NCI-H2029 treated with DMSO at 0.1 percent for 48 hours (cell line): ENCODE measurements at regions not wholly inside any gene's neighbourhood (a gene's known extent, or its start where the extent isn't known, plus 50 kb on each side); places are given as distances from the start of the nearest gene placed in this dataset.

Source experiments
- DNase-seq: peaks from one replicate; lab custom pipeline; 2025; lab: John Stamatoyannopoulos, UW

GRCh38 chr1:40914927-40915569, 52.9 kb upstream of the CITED4 start:
- no peak for DNase-seq

GRCh38 chr1:40915581-40915980, 53.4 kb upstream of the CITED4 start:
- peak; percentile 73 for DNase-seq

GRCh38 chr1:40917995-40918711, 56.0 kb upstream of the CITED4 start:
- no peak for DNase-seq

- peak; percentile 95 for DNase-seq
Measured at GRCh38 chr1:40919475-40920011, 57.4 kb upstream of the CITED4 start.

GRCh38 chr1:40921522-40921921, 58.0 kb upstream of the CTPS1 start:
- DNase-seq: no peak

GRCh38 chr1:40921981-40922677, 57.4 kb upstream of the CTPS1 start:
- no peak for DNase-seq

- no peak for DNase-seq
Measured at GRCh38 chr1:40922969-40923368, 56.5 kb upstream of the CTPS1 start.

GRCh38 chr1:40923511-40924020, 55.9 kb upstream of the CTPS1 start:
- DNase-seq: no peak

- no peak for DNase-seq
Measured at GRCh38 chr1:40924767-40925166, 54.7 kb upstream of the CTPS1 start.

- DNase-seq: no peak
Measured at GRCh38 chr1:40925834-40926410, 53.6 kb upstream of the CTPS1 start.

GRCh38 chr1:40926441-40926840, 53.1 kb upstream of the CTPS1 start:
- no peak for DNase-seq

- no peak for DNase-seq
Measured at GRCh38 chr1:40927781-40928180, 51.7 kb upstream of the CTPS1 start.

- DNase-seq: no peak
Measured at GRCh38 chr1:40928699-40929098, 50.8 kb upstream of the CTPS1 start.

- DNase-seq: no peak
Measured at GRCh38 chr1:40929155-40929554, 50.3 kb upstream of the CTPS1 start.
